ENCODE measurements at regions not wholly inside any gene's neighbourhood (a gene's known extent, or its start where the extent isn't known, plus 50 kb on each side); places are given as distances from the start of the nearest gene placed in this dataset.

- Histone ChIP-seq H2AFZ (ENCODE audit: low read depth, low read length) (no peak overlapping the region), H3K27ac (ENCODE audit: low read length) (no peak overlapping the region), H4K20me1 (ENCODE audit: insufficient read depth) (no peaks in the 10 kb centered on the region), H3K9ac (ENCODE audit: low read length) (no peak overlapping the region), H3F3A (ENCODE audit: insufficient read depth, low read length, poor library complexity, severe bottlenecking) (no peaks in the 10 kb centered on the region), H3K9me3 (ENCODE audit: low read length) (no peaks in the 10 kb centered on the region), H3K27me3 (ENCODE audit: insufficient read depth, low read depth, low read length) (no peaks in the 10 kb centered on the region), H3K4me2 (ENCODE audit: low read length) (no peak overlapping the region), H3K79me2 (replicated peaks; ENCODE audit: insufficient read depth, low read length) (no peaks in the 10 kb centered on the region), H3K9me2 (ENCODE audit: insufficient read depth, low read length) (no peaks in the 10 kb centered on the region), H3K36me3 (ENCODE audit: insufficient read depth, low read length) (no peaks in the 10 kb centered on the region), H3K4me3 (ENCODE audit: low read length) (no peak overlapping the region)
- no peak for TF ChIP-seq EP300 (conservative IDR thresholded peaks at IDR 0.05; ENCODE audit: poor library complexity, severe bottlenecking)
- no peak for TF ChIP-seq CTCF (IDR thresholded peaks at IDR 0.05; ENCODE audit: poor library complexity, severe bottlenecking)
- no peak for TF ChIP-seq EZH2 (IDR thresholded peaks at IDR 0.05; ENCODE audit: borderline replicate concordance, insufficient read depth, low read length, poor library complexity, severe bottlenecking)
- no peak for TF ChIP-seq SMC3 (conservative IDR thresholded peaks at IDR 0.05; ENCODE audit: poor library complexity)
- TF ChIP-seq TAF1 (IDR thresholded peaks at IDR 0.05; ENCODE audit: low read depth) = no peak
- TF ChIP-seq RAD21 (conservative IDR thresholded peaks at IDR 0.05) = no peak
- TF ChIP-seq MXI1 (conservative IDR thresholded peaks at IDR 0.05; ENCODE audit: poor library complexity, severe bottlenecking) = no peak
- TF ChIP-seq POLR2AphosphoS5 (IDR thresholded peaks at IDR 0.05) = no peak
- TF ChIP-seq REST (IDR thresholded peaks at IDR 0.05; ENCODE audit: borderline replicate concordance) = no peak
Measured at GRCh38 chr2:59968441-59968840, 585.0 kb downstream of the BCL11A start.

- H3K79me2 ChIP-seq (replicated peaks; ENCODE audit: insufficient read depth, low read length) = no peaks in the 10 kb centered on the region
- no peak overlapping the region for H3K9ac ChIP-seq (ENCODE audit: low read length)
- no peak overlapping the region for H3K4me3 ChIP-seq (ENCODE audit: low read length)
- H3K9me2 ChIP-seq (ENCODE audit: insufficient read depth, low read length) = no peaks in the 10 kb centered on the region
- H4K20me1 ChIP-seq (ENCODE audit: insufficient read depth) = no peaks in the 10 kb centered on the region
- H3K4me2 ChIP-seq (ENCODE audit: low read length) = no peak overlapping the region
- TF ChIP-seq RAD21 (conservative IDR thresholded peaks at IDR 0.05) = no peak
- no peak for TF ChIP-seq POLR2AphosphoS5 (IDR thresholded peaks at IDR 0.05)
- no peak for TF ChIP-seq SMC3 (conservative IDR thresholded peaks at IDR 0.05; ENCODE audit: poor library complexity)
- no peak for TF ChIP-seq EP300 (conservative IDR thresholded peaks at IDR 0.05; ENCODE audit: poor library complexity, severe bottlenecking)
- H3K36me3 ChIP-seq (ENCODE audit: insufficient read depth, low read length) = no peaks in the 10 kb centered on the region
- no peaks in the 10 kb centered on the region for H3F3A ChIP-seq (ENCODE audit: insufficient read depth, low read length, poor library complexity, severe bottlenecking)
- no peaks in the 10 kb centered on the region for H3K9me3 ChIP-seq (ENCODE audit: low read length)
- H2AFZ ChIP-seq (ENCODE audit: low read depth, low read length) = no peak overlapping the region
- H3K27me3 ChIP-seq (ENCODE audit: insufficient read depth, low read depth, low read length) = no peaks in the 10 kb centered on the region
- H3K27ac ChIP-seq (ENCODE audit: low read length) = no peak overlapping the region
Measured at GRCh38 chr2:59967691-59968090, 585.8 kb downstream of the BCL11A start.

- Histone ChIP-seq H2AFZ (ENCODE audit: low read depth, low read length) (no peak overlapping the region), H3K4me2 (ENCODE audit: low read length) (no peak overlapping the region), H3K4me3 (ENCODE audit: low read length) (no peak overlapping the region), H3K9ac (ENCODE audit: low read length) (no peak overlapping the region), H3K27me3 (ENCODE audit: insufficient read depth, low read depth, low read length) (no peaks in the 10 kb centered on the region), H3K9me3 (ENCODE audit: low read length) (no peaks in the 10 kb centered on the region), H3F3A (ENCODE audit: insufficient read depth, low read length, poor library complexity, severe bottlenecking) (no peaks in the 10 kb centered on the region), H3K79me2 (replicated peaks; ENCODE audit: insufficient read depth, low read length) (no peaks in the 10 kb centered on the region), H3K9me2 (ENCODE audit: insufficient read depth, low read length) (no peaks in the 10 kb centered on the region), H3K27ac (ENCODE audit: low read length) (no peak overlapping the region), H4K20me1 (ENCODE audit: insufficient read depth) (no peaks in the 10 kb centered on the region), H3K36me3 (ENCODE audit: insufficient read depth, low read length) (no peaks in the 10 kb centered on the region)
- TF ChIP-seq CTCF (IDR thresholded peaks at IDR 0.05; ENCODE audit: poor library complexity, severe bottlenecking) (no peak), SMC3 (conservative IDR thresholded peaks at IDR 0.05; ENCODE audit: poor library complexity) (no peak), EP300 (conservative IDR thresholded peaks at IDR 0.05; ENCODE audit: poor library complexity, severe bottlenecking) (no peak), TAF1 (IDR thresholded peaks at IDR 0.05; ENCODE audit: low read depth) (no peak), RAD21 (conservative IDR thresholded peaks at IDR 0.05) (no peak), POLR2AphosphoS5 (IDR thresholded peaks at IDR 0.05) (no peak), EZH2 (IDR thresholded peaks at IDR 0.05; ENCODE audit: borderline replicate concordance, insufficient read depth, low read length, poor library complexity, severe bottlenecking) (no peak), MXI1 (conservative IDR thresholded peaks at IDR 0.05; ENCODE audit: poor library complexity, severe bottlenecking) (no peak)
Measured at GRCh38 chr2:59963157-59963556, 590.3 kb downstream of the BCL11A start.
